ENCODE measurements at regions not wholly inside any gene's neighbourhood (a gene's known extent, or its start where the extent isn't known, plus 50 kb on each side); places are given as distances from the start of the nearest gene placed in this dataset.
A peak's percentile ranks its signal among the peaks of the same experiment; 100 is the strongest.

- no peak for DNase-seq (ENCODE audit: low read depth)
These were observed 106.0 kb upstream of the FAR2 start for GRCh38 chr12:29043069-29043468.

DNA sequence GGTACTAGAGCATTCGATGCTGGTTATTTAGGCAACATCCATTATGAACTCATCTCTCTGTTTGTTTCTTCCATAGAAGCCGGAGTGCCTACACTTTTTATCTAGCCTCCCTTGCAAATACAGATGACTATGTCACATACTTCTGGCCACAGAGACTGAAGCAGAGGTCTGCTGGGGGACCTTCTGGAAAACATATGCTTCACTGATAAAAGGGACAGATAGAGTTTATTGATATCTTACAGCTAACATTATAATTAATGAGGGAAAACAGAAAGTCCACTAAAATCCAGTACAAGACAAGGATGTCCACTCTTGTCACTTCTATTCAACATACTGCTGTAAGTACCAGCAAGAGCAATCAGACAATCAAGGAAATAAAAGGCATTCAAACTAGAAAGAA lies 104.3 kb upstream of the FAR2 start:
- no peak for DNase-seq (ENCODE audit: low read depth)

DNA sequence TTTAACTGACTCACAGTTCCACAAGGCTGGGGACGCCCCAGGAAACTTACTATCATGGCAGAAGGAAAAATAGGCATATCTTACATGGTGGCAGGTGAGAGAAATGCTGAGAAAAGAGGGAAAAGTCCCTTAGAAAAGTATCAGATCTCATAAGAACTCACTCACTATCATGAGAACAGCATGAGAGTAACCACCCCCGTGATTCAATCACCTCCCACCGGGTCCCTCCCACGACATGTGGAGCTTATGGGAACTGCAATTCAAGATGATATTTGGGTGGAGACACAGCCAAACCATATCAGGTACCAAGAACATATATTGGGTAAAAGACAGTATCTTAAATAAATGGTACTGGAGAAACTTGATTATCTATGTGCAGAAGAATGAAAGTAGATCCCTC lies 100.3 kb upstream of the FAR2 start:
- no peak for DNase-seq (ENCODE audit: low read depth)

GRCh38 chr12:29050503-29050902 lies 98.6 kb upstream of the FAR2 start:
- no peak for DNase-seq (ENCODE audit: low read depth)

- peak; percentile 22 for DNase-seq (ENCODE audit: low read depth)
These were observed 97.9 kb upstream of the FAR2 start for GRCh38 chr12:29051221-29051620.

GRCh38 chr12:29053567-29053966 lies 95.5 kb upstream of the FAR2 start:
- no peak for DNase-seq (ENCODE audit: low read depth)

GRCh38 chr12:29054858-29055663 lies 94.0 kb upstream of the FAR2 start:
- no peak for DNase-seq (ENCODE audit: low read depth)

DNA sequence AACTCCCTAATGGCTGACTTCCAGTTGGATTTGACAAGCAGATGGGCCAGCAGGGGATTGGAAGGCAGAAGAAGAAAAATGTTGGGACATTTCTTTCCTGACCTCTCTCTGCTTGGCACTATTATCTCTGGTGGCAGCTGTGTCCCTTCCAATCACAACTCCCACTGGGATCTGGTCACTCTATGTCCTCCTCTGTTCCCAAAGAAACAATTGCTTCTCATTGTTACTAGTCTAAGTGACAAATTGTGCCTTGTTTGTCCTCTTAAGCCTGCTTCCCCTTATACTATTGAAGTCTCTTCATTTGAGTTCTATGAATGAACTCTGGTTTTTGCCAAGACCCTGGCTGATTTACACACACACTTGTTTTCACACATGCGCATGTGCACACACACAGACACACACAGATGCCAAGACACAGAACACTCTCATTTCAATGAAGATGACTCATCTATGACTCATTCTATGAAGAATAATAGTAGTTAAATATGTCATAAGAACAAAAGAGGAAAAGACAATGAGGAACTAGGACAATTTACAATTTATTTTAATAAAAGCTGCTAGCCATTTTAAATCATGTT lies 83.0 kb upstream of the FAR2 start:
- DNase-seq (ENCODE audit: low read depth), result peak; percentile 44

DNA sequence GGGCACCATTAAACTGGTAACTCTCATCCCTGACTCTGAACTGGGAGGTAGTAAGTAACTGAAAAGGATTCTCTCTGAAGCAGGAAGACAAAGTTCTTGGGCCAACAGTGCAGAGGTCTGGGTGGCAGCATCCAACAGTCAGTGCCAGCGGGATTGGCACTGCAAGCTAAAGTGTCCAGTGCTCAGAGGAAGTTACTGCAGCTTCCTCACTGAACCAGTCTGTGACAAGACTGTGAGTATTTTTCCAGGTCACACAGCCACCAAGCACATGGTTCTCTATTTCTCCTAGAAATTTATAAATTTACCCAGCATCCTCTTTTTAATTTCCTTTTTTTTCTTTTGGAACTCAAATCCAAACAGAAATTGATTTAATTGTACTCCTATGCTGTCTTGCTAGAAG lies 81.6 kb upstream of the FAR2 start:
- DNase-seq (ENCODE audit: low read depth), result no peak

GRCh38 chr12:29070309-29070708 lies 78.8 kb upstream of the FAR2 start:
- no peak for DNase-seq (ENCODE audit: low read depth)

DNA sequence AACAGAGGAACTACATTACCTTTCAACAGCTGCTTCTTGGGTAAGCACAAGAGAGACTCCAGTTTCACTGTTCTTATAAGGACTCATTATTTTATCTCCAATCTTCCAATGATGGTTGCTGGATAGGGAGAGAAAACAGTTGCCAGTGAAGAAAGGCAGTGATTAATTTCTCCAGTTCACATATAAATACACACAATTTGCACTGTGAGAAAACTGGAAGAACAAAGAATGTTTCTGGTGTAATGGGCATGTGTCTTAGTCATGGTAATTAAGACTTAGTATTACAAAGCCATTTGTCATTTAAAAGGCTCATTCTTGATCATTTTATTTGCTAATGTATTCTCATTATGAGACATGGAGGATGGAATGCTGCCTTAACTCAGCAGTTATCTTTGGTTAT lies 78.0 kb upstream of the FAR2 start:
- DNase-seq (ENCODE audit: low read depth), result peak; percentile 12

- DNase-seq (ENCODE audit: low read depth), result peak; percentile 58
These were observed 76.4 kb upstream of the FAR2 start for GRCh38 chr12:29072631-29073030.

DNA sequence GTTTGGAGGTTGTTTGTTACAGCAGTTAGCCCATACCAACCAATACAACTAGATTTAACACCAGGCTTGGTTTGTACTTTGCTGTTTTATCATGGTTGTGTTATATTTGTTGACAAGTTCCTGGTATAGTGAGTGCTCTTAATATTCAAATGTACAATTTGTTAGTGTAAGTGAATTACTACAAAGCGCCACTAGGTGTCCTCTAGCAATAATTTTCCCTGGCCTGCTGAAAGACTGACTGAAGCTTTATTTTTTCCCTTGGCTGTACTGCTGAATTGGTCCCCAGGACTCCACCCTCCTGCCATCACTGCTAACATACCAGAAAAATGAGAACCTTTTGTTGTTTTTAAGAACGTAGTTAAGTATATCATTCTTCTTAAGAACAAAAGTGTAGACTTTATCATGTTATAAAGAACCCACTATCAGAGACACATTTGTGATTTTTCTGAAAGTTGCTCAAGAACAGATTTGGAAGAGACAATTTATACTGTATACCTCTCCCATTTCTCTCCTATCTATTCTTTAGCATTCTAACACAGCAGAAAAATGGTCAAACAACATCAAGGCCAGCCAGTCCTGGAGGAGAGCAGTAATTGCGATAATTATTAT lies 75.3 kb upstream of the FAR2 start:
- peak; percentile 47 for DNase-seq (ENCODE audit: low read depth)

- no peak for DNase-seq (ENCODE audit: low read depth)
These were observed 68.0 kb upstream of the FAR2 start for GRCh38 chr12:29081101-29081500.

- peak; percentile 48 for DNase-seq (ENCODE audit: low read depth)
These were observed 66.6 kb upstream of the FAR2 start for GRCh38 chr12:29082522-29082921.

GRCh38 chr12:29086325-29087271 lies 62.5 kb upstream of the FAR2 start:
- no peak for DNase-seq (ENCODE audit: low read depth)

GRCh38 chr12:29088611-29089219 lies 60.4 kb upstream of the FAR2 start:
- DNase-seq (ENCODE audit: low read depth), result peak; percentile 30
